Islet of Langerhans (tissue), 1 donor: ENCODE measurements at regions not wholly inside any gene's neighbourhood (a gene's known extent, or its start where the extent isn't known, plus 50 kb on each side); places are given as distances from the start of the nearest gene placed in this dataset.
A peak's percentile ranks its signal among the peaks of the same experiment; 100 is the strongest.
"Not testable (repeated sequence)": the region's sequence is repeated elsewhere in the genome, so short reads cannot be mapped to it uniquely, and the experiment has no call there.

Experiments
- FAIRE-seq: peaks from one replicate; lab custom pipeline; 2011; peaks lifted over from hg19 to GRCh38; lab: Jason Lieb, UNC

- not testable (repeated sequence) for FAIRE-seq
These were observed 138.5 kb downstream of the OR2B2 start for GRCh38 chr6:27773542-27774263.

GRCh38 chr6:27772261-27773001 lies 139.8 kb downstream of the OR2B2 start:
- no peak for FAIRE-seq

GRCh38 chr6:27771235-27771634 lies 141.0 kb downstream of the OR2B2 start:
- FAIRE-seq, result no peak

- no peak for FAIRE-seq
These were observed 141.5 kb downstream of the OR2B2 start for GRCh38 chr6:27770724-27771123.

- no peak for FAIRE-seq
These were observed 143.6 kb downstream of the OR2B2 start for GRCh38 chr6:27768556-27768955.

GRCh38 chr6:27767851-27768250 lies 144.3 kb downstream of the OR2B2 start:
- FAIRE-seq, result no peak

- FAIRE-seq, result no peak
These were observed 145.8 kb downstream of the OR2B2 start for GRCh38 chr6:27766405-27766804.

GRCh38 chr6:27765028-27765590 lies 147.1 kb downstream of the OR2B2 start:
- FAIRE-seq, result no peak

GRCh38 chr6:27761391-27761790 lies 150.8 kb downstream of the OR2B2 start:
- no peak for FAIRE-seq

GRCh38 chr6:27760464-27760863 lies 151.7 kb downstream of the OR2B2 start:
- FAIRE-seq, result no peak

GRCh38 chr6:27759930-27760329 lies 152.3 kb downstream of the OR2B2 start:
- FAIRE-seq, result no peak

GRCh38 chr6:27758491-27758890 lies 153.7 kb downstream of the OR2B2 start:
- FAIRE-seq, result no peak

GRCh38 chr6:27757307-27757706 lies 154.9 kb downstream of the OR2B2 start:
- no peak for FAIRE-seq

GRCh38 chr6:27755768-27756167 lies 156.4 kb downstream of the OR2B2 start:
- FAIRE-seq, result no peak

GRCh38 chr6:27754408-27754782 lies 157.8 kb downstream of the OR2B2 start:
- no peak for FAIRE-seq

- no peak for FAIRE-seq
These were observed 158.4 kb downstream of the OR2B2 start for GRCh38 chr6:27753668-27754407.

- peak; percentile 98 for FAIRE-seq
These were observed 159.9 kb downstream of the OR2B2 start for GRCh38 chr6:27752038-27752885.

GRCh38 chr6:27748661-27749060 lies 163.5 kb downstream of the OR2B2 start:
- no peak for FAIRE-seq

- FAIRE-seq, result no peak
These were observed 164.6 kb downstream of the OR2B2 start for GRCh38 chr6:27747637-27748036.

- not testable (repeated sequence) for FAIRE-seq
These were observed 165.3 kb downstream of the OR2B2 start for GRCh38 chr6:27746860-27747259.

- FAIRE-seq, result no peak
These were observed 168.4 kb downstream of the OR2B2 start for GRCh38 chr6:27743787-27744186.
